HG02763 (cell line): ENCODE measurements at regions not wholly inside any gene's neighbourhood (a gene's known extent, or its start where the extent isn't known, plus 50 kb on each side); places are given as distances from the start of the nearest gene placed in this dataset.
"Not testable (repeated sequence)": the region's sequence is repeated elsewhere in the genome, so short reads cannot be mapped to it uniquely, and the experiment has no call there.

Experiments
- ATAC-seq: cut with Tn5 transposase; IDR thresholded peaks from one replicate; pipeline ENCODE4 v1.9.1; 2021; ENCODE audit warnings: mild to moderate bottlenecking, moderate library complexity; ENCODE audit not compliant: unreplicated experiment

GRCh38 chr4:79621061-79621460, 213.0 kb upstream of the GK2 start:
- no peak for ATAC-seq

- no peak for ATAC-seq
Observed at GRCh38 chr4:79620617-79621016, 212.6 kb upstream of the GK2 start.

GRCh38 chr4:79613269-79613935, 205.4 kb upstream of the GK2 start:
- ATAC-seq: no peak

DNA sequence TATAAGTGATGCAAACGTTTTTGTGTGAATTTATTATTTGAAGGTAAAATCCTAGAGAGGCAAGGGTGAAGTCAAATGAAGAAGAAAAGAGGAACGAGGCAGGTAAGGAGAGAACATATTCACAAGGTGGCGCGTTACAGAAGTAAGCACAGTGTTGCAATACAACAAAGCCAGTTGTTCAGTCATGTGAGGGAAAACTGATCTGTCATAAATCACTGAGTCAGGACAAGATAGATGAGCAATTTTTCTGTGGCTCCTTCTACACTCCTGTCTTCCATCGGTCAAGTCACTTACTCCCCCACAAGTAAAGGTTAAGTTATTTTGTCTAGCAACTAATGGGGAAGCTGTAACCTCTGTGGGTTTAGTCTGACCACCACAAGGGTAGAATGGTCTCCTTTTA, 203.0 kb upstream of the GK2 start:
- no peak for ATAC-seq

DNA sequence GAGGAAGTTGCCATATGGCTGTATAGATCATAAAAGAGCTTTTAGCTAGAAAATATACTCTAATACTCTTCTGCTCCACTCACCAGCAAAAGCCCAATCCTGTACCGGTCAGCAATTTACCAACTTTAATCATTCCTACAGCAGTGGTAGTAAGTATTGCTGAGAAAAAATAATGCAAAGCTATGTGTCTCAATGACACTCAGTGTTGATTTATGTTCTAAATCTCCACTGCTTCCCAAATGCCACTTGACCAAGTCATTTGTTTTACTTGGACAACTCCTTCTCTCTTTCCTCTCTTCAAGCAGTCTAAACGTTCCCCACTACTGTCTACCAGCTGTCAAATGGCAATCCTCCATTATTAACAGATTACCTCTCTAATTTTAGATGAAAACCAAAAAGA, 201.8 kb upstream of the GK2 start:
- no peak for ATAC-seq

DNA sequence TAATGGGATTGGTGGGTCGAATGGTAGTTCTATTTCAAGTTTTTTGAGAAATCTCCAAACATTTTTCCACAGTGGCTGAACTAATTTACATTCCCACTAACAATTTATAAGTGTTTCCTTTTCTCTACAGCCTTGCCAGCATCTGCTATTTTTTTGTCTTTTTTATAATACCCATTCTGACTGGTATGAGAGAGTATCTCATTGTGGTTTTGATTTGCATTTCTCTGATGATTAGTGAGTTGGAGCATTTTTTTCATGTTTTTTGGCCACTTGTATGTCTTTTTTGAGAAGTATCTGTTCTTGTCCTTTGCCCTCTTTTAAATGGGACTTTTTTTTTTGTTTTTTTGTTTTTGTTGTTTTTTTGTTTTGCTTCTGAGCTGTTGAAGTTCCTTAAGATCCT, 200.0 kb upstream of the GK2 start:
- no peak for ATAC-seq

DNA sequence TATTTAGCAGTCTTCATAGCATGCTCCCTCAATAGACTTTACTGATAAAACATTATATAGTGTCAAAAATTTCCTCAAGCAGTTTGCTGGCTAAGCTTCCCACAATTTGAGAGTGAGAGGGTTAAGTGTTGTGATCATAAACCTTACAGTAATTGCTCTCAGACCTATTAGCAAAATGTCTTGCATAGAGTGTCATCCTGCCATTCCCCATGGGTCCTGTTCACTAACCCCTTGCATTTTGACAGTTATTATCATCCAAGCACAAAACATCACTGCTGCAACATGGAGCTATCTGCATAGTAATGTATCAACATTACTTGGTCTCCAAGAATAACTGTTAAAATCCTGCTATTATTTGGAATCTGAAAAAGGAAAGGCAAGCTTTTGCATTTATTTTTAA, 196.1 kb upstream of the GK2 start:
- ATAC-seq: no peak

- no peak for ATAC-seq
Observed at GRCh38 chr4:79603681-79604080, 195.7 kb upstream of the GK2 start.

DNA sequence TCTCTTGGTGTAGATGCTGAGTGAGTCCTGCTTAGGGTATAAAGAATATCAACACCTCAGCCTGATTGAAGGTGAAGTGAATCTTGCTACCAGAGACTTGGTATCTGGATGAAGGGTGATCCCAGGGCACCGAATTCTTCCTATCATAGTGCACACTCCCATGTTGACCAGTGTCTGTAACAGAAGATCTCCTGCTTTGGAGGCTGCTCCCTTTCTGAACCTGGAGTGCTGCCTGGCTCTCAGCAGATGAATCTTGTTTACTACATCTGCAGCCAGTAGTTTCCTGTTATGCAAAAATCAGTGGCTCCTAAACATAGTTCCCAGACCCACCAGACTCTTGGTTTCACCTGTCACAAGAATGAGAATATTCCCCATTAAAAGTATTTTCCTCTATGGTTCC, 191.7 kb upstream of the GK2 start:
- ATAC-seq: no peak

GRCh38 chr4:79598801-79599200, 190.8 kb upstream of the GK2 start:
- ATAC-seq: no peak

GRCh38 chr4:79598214-79598613, 190.2 kb upstream of the GK2 start:
- no peak for ATAC-seq

DNA sequence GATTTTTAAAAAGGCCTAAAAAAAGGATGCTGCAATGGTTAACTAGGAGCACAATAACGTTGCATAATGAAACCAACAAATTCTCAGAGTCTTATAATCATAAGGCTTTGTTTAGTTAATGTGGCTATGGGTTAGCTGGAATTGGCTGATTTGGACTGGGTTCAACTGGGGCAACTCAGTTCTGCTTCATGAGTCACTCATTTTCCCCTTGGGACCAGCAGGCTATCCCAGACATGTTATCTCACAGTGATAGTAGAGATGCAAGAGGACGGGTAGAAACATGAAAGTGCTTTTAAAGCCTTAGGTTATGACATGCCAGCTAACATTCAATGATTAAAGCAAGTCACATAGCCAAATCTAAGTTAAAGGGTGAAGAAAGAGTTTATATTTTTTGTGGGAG, 189.2 kb upstream of the GK2 start:
- no peak for ATAC-seq

DNA sequence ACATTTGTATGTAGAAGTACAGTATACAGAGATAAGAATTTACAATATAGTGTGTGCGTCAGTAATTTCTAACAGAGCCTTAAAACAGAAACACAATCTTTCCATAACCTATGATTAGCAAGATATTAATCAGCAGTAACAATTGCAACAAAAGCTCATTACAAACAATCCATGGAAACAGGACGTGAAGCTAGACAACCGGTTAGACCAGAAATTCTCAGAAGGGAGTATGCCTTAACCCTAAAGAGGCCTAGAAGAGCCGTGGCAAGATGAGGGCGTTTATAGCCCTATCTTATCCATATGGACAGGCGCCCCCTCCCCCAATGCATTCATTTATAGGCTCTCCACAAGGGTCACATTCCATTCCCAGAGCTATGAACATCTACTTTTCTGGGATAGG, 184.2 kb upstream of the GK2 start:
- not testable (repeated sequence) for ATAC-seq

- ATAC-seq: no peak
Observed at GRCh38 chr4:79588679-79589078, 180.7 kb upstream of the GK2 start.

DNA sequence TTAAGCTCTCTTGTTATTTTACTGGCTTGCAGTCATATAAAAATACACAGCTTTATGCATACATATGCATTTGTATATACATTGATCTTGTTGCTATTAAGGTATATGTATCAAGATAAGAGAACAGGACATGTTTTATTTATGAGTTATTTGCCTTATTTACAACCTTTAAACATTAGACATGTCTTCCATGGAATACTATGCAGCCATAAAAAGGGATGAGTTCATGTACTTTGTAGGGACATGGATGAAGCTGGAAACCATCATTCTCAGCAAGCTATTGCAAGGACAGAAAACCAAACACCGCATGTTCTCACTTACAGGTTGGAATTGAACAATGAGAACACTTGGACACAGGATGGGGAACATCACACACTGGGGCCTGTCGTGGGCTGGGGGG, 179.2 kb upstream of the GK2 start:
- ATAC-seq: not testable (repeated sequence)

GRCh38 chr4:79585834-79586233, 177.8 kb upstream of the GK2 start:
- no peak for ATAC-seq

DNA sequence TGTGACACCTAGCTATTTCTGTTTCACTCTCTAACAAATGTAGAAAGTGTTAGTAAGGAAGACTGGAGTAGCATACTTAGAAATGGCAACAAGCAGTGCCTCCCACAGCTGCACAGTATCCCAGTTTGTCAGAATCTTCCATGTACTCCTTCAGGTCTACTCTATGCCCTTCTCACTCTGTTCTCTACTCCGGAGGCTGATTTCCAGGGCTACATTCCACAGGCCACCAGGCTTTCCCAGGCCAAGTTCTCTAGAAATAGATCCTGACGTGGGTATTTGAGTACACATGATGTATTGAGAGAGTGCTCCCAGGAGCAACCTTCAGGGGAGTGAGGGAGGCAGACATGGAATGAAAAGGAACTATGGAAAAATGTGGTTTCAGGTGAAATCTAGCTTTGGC, 177.3 kb upstream of the GK2 start:
- no peak for ATAC-seq

DNA sequence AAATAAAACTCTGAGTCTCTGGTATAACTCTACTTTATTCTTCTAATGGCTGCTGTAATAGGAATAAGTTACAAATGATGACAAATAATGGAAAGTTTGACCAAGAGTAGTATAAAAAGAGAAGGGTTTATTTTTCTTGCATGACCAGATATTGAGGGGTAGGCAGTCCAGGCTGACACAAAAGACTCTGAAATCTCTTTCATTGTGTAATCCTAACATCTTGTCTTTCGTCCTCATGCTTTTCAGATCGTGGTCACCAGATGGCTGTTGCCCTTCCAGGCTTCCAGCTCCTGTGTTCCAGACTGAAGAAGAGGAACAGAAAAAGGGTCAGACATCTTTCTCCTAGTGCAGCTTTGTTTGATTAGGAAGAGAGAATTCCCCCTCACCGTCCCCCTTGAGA, 176.9 kb upstream of the GK2 start:
- no peak for ATAC-seq

DNA sequence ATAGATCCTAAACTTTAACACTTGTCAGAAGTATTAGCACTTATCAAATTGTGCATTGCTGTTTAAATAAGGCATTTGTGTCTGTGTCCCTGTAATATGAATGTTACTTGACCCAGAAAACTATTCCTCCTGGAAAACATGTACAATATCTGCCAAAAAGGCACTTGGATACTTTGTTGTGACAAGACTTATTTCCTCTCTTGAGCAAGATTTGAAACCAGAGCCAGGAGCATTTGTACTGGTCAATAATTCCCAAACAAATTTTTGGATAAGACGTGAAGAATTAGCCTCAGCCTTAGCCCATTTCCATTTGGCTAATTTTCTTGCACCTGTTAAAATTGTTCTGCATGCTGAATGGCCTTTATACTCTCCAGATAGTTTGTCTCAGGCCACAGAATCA, 176.3 kb upstream of the GK2 start:
- ATAC-seq: no peak

- no peak for ATAC-seq
Observed at GRCh38 chr4:79578606-79579005, 170.6 kb upstream of the GK2 start.

DNA sequence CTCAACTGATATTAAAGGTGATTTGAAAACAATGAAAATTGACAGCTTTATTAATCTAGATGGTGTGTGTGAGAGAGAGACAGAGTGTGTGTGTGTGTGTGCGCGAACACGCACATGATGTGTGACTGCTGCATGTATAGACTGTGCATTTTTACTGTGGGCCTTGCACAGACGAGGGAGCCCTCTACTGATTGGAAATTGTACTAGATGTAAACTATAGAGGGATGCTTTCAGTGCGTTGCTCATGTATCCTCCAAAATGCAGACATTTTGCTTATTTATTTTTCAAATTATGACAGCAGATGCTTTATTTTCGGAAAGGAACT, 168.4 kb upstream of the GK2 start:
- peak; percentile 58 for ATAC-seq

DNA sequence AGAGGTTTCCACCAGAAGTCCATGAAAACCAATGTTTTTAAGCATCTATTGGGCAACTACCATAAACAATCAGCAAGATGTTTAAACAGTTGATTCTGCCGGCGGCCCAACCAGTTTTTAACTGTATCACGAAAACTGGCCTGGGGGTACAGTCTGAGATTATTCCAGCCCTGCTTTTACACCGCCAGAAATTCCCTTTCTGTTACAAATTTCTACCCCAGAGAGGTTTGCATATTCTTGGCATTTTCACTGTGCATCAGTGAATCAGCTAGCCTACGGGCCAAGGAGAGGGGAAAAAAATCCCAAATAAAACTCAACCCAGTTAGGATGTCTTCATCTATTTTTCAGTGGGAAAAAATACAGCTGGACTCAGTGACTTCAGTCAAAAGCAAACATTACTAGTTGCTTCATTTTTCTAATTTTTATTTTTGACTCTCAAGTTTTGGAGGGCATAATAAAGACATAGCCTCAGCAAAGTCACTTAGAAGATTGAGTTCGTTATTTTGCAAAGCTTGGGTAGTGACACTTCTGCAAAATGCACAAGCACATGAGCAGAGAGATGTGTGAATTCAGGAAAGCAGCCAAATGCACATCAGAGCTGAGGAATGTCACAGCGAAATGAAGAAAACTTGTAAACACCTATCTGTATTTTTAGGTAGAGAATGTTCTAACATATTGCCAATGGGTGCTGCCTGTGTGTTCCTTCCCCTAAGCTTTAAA, 167.8 kb upstream of the GK2 start:
- no peak for ATAC-seq
